HepG2 (cell line): ENCODE measurements at regions not wholly inside any gene's neighbourhood (a gene's known extent, or its start where the extent isn't known, plus 50 kb on each side); places are given as distances from the start of the nearest gene placed in this dataset.

Experiments used
- ATAC-seq: fragments of 200-7000 bp; cut with Tn5 transposase; 3 replicates; pipeline ENCODE4 v1.9.1; 2020; ENCODE audit warnings: mild to moderate bottlenecking, moderate library complexity
- BruUV-seq: library from RNA; stranded (reverse); fragments of 400-500 nt; replicated peaks from 2 replicates; lab custom pipeline; 2021; lab: Mats Ljungman, UMichigan
- CTCF ChIA-PET: fragments of 300-600 bp; formaldehyde crosslinking; extraction: SDS; loops from one replicate; lab custom pipeline; 2021; ENCODE audit warnings: low total read pairs, inconsistent platforms, low intra/inter-chr PET ratio; lab: Yijun Ruan, JAX
- POLR2A ChIA-PET: fragments of 350-600 bp; sonication (Branson Sonifier 250); formaldehyde crosslinking; loops from one replicate; lab custom pipeline; 2020; ENCODE audit warnings: antibody characterized with exemption, inconsistent platforms; lab: Yijun Ruan, JAX
- DNase-seq: peaks from one replicate; pipeline ENCODE4 v3.0.0-alpha.2; 2015; ENCODE audit warnings: low spot score
- FAIRE-seq: peaks from 3 replicates; lab custom pipeline; 2011; peaks lifted over from hg19 to GRCh38; lab: Jason Lieb, UNC
- H2AFZ ChIP-seq: one replicate; pipeline ENCODE4 v1.6.1; 2011; ENCODE audit warnings: low read length, inconsistent platforms
- H3K27ac ChIP-seq: fragments of 300-600 bp; 3 replicates; pipeline ENCODE4 v1.8.0; 2011; ENCODE audit warnings: mixed run types, mild to moderate bottlenecking, mixed read lengths, low read length, inconsistent platforms; ENCODE audit not compliant: insufficient read depth; ENCODE audit errors: extremely low read length
- H3K27me3 ChIP-seq, 2 experiments: fragments of 200-600 bp in 1 of 2; 2 replicates in 1 of 2; 3 replicates in 1 of 2; pipeline versions ENCODE4 v1.6.0 to v1.8.0; 2011; ENCODE audit warnings: low read length in 2 of 2, mild to moderate bottlenecking in 2 of 2, moderate library complexity in 2 of 2, inconsistent platforms in 1 of 2; ENCODE audit not compliant: insufficient read depth in 2 of 2, control insufficient read depth in 1 of 2
- H3K36me3 ChIP-seq, 2 experiments: fragments of 200-600 bp in 1 of 2; replicated peaks in 1 of 2; 2 replicates in 1 of 2; 3 replicates in 1 of 2; pipeline versions ENCODE4 v1.5.1 to v1.8.0; 2011; ENCODE audit warnings: low read length in 2 of 2, inconsistent platforms in 1 of 2; ENCODE audit not compliant: insufficient read depth in 2 of 2, control insufficient read depth in 1 of 2
- H3K4me1 ChIP-seq: 2 replicates; pipeline ENCODE4 v1.5.1; 2012; ENCODE audit warnings: low read length, inconsistent platforms; ENCODE audit not compliant: insufficient read depth
- H3K4me2 ChIP-seq: 2 replicates; pipeline ENCODE4 v1.6.0; 2011; ENCODE audit warnings: low read depth, low read length, inconsistent platforms
- H3K4me3 ChIP-seq, 3 experiments: fragments of 200-600 bp in 1 of 3; sonication (generic), shearing (Covaris generic) in 1 of 3; replicated peaks in 1 of 3; 2 replicates each; pipeline ENCODE4 v1.5.1; 2011 to 2016; ENCODE audit warnings: low read length in 3 of 3, inconsistent platforms in 2 of 3, low read depth in 2 of 3, mild to moderate bottlenecking in 2 of 3, control low read depth in 1 of 3, mixed read lengths in 1 of 3; ENCODE audit not compliant: insufficient read depth in 1 of 3
- H3K79me2 ChIP-seq: one replicate; pipeline ENCODE4 v1.6.1; 2011; ENCODE audit warnings: low read length, inconsistent platforms; ENCODE audit not compliant: insufficient read depth
- H3K9ac ChIP-seq: 2 replicates; pipeline ENCODE4 v1.6.0; 2011; ENCODE audit warnings: mild to moderate bottlenecking, low read depth, low read length, inconsistent platforms; ENCODE audit not compliant: insufficient read depth
- H3K9me3 ChIP-seq: 2 replicates; pipeline ENCODE4 v1.5.1; 2012; ENCODE audit warnings: mild to moderate bottlenecking, low read length
- H4K20me1 ChIP-seq: 2 replicates; pipeline ENCODE4 v1.6.0; 2011; ENCODE audit warnings: inconsistent platforms, mild to moderate bottlenecking, low read length, moderate library complexity; ENCODE audit not compliant: insufficient read depth
- DMTF1 ChIP-seq: sonication (generic); formaldehyde crosslinking; IDR thresholded peaks from 2 replicates; pipeline ENCODE4 v1.4.0; 2020; ENCODE audit warnings: mild to moderate bottlenecking, missing genetic modification reagents
- DNMT3B ChIP-seq: conservative IDR thresholded peaks from 2 replicates; pipeline ENCODE4 v1.6.1; 2016; ENCODE audit warnings: missing biosample characterization, control low read depth
- FOXC1 ChIP-seq: sonication (generic); formaldehyde crosslinking; IDR thresholded peaks from 2 replicates; pipeline ENCODE4 v1.8.0; 2022; ENCODE audit warnings: mild to moderate bottlenecking, missing genetic modification reagents, borderline replicate concordance
- GABPA ChIP-seq, 2 experiments: IDR thresholded peaks; 2 replicates each; pipeline ENCODE4 v1.6.1; 2011 to 2016; ENCODE audit warnings: low read depth in 2 of 2, low read length in 1 of 2, missing biosample characterization in 1 of 2, missing genetic modification characterization in 1 of 2
- SMAD9 ChIP-seq: sonication (generic); formaldehyde crosslinking; IDR thresholded peaks from 2 replicates; pipeline ENCODE4 v1.5.1; 2020; ENCODE audit warnings: mild to moderate bottlenecking, missing genetic modification reagents
- ZNF20 ChIP-seq: sonication (generic); formaldehyde crosslinking; IDR thresholded peaks from 2 replicates; pipeline ENCODE4 v1.4.0; 2020; ENCODE audit warnings: mild to moderate bottlenecking, moderate library complexity, missing genetic modification reagents
- ZNF33A ChIP-seq: sonication (generic); formaldehyde crosslinking; IDR thresholded peaks from 2 replicates; pipeline ENCODE4 v1.5.1; 2020; ENCODE audit warnings: missing genetic modification reagents, mild to moderate bottlenecking, moderate library complexity, borderline replicate concordance
- ZNF510 ChIP-seq: sonication (generic); formaldehyde crosslinking; IDR thresholded peaks from 2 replicates; pipeline ENCODE4 v1.4.0; 2020; ENCODE audit warnings: low read depth, mild to moderate bottlenecking, missing genetic modification reagents
- ZNF576 ChIP-seq: sonication (generic); formaldehyde crosslinking; IDR thresholded peaks from 2 replicates; pipeline ENCODE4 v1.4.0; 2020; ENCODE audit warnings: mild to moderate bottlenecking, missing genetic modification reagents
- ZNF607 ChIP-seq: sonication (generic); formaldehyde crosslinking; IDR thresholded peaks from 2 replicates; pipeline ENCODE4 v1.5.1; 2020; ENCODE audit warnings: missing genetic modification reagents, mild to moderate bottlenecking, borderline replicate concordance
- ZNF720 ChIP-seq: sonication (generic); formaldehyde crosslinking; IDR thresholded peaks from 2 replicates; pipeline ENCODE4 v1.4.0; 2020; ENCODE audit warnings: missing genetic modification reagents
- ZNF883 ChIP-seq: sonication (generic); formaldehyde crosslinking; IDR thresholded peaks from 2 replicates; pipeline ENCODE4 v1.5.1; 2020; ENCODE audit warnings: mild to moderate bottlenecking, missing genetic modification reagents; ENCODE audit errors: not compliant biosample characterization
- WGBS: methylation state at CpG from one replicate; pipeline ENCODE4 v1.1.6; 2017; ENCODE audit warnings: low lambda C conversion rate; 5-methylcytosine and 5-hydroxymethylcytosine counted together
- in situ Hi-C: cut with HindIII; loops from 2 replicates; pipeline ENCODE4 v1.10.0; 2017; ENCODE audit warnings: low pct_unique_long_range_greater_than_20kb; ENCODE audit not compliant: extremely low pct_ligation_motif_present
- intact Hi-C: fragments of 100-400 bp; cut with micrococcal nuclease; formaldehyde crosslinking; loops from one replicate; pipeline ENCODE4 v1.10.0; 2022; ENCODE audit not compliant: unreplicated experiment

GRCh38 chr20:39800111-39800510 lies 838.0 kb downstream of the DHX35 start:
- Histone ChIP-seq H3K4me3 (no peak overlapping the region), H3K79me2 (no peaks in the 10 kb centered on the region), H4K20me1 (no peaks in the 10 kb centered on the region), H3K27ac (no peak overlapping the region), H3K9ac (no peak overlapping the region), H3K27me3 (no peaks in the 10 kb centered on the region), H3K4me2 (no peak overlapping the region), H3K9me3 (peaks cover 68% of the 10 kb centered on the region), H2AFZ (no peak overlapping the region), H3K4me1 (no peaks in the 10 kb centered on the region), H3K36me3 (no peaks in the 10 kb centered on the region)
- FAIRE-seq (no peak), ATAC-seq (no peak), DNase-seq (no peak)
- WGBS, result 9% methylated on average over 2 of the region's 2 CpGs
- intact Hi-C loops, result no loop called here
- ChIA-PET CTCF (no interaction called here), POLR2A (no interaction called here)
- no TSS peak for BruUV-seq
- in situ Hi-C loops, result no loop called here
- TF ChIP-seq ZNF883 (no peak), ZNF510 (no peak), FOXC1 (CRISPR knock-in tag) (no peak), DMTF1 (CRISPR knock-in tag) (no peak), SMAD9 (no peak), ZNF576 (CRISPR knock-in tag) (no peak), ZNF607 (CRISPR knock-in tag) (no peak), ZNF33A (CRISPR knock-in tag) (no peak), GABPA (IDR thresholded peaks at IDR 0.05; ENCODE audit: low read depth, low read length) (no peak), GABPA (CRISPR knock-in tag; IDR thresholded peaks at IDR 0.05; ENCODE audit: low read depth) (no peak), ZNF720 (CRISPR knock-in tag) (no peak), ZNF20 (CRISPR knock-in tag) (no peak), DNMT3B (no peak)
